Subcutaneous abdominal adipose tissue (tissue), 5 donors: ENCODE measurements at regions not wholly inside any gene's neighbourhood (a gene's known extent, or its start where the extent isn't known, plus 50 kb on each side); places are given as distances from the start of the nearest gene placed in this dataset.
"Not testable (repeated sequence)": the region's sequence is repeated elsewhere in the genome, so short reads cannot be mapped to it uniquely, and the experiment has no call there.

Experiments
- H3K27ac ChIP-seq: one replicate; pipeline ENCODE4 v1.7.0; 2013; ENCODE audit warnings: low read depth, mild to moderate bottlenecking, inconsistent platforms, low read length, moderate library complexity
- H3K27me3 ChIP-seq, 5 donors: one replicate each; pipeline ENCODE4 v1.7.0; 2013; ENCODE audit warnings: low read length in 5 of 5, inconsistent platforms in 1 of 5; ENCODE audit not compliant: control insufficient read depth in 5 of 5, insufficient read depth in 4 of 5
- H3K36me3 ChIP-seq, 5 donors: one replicate each; pipeline ENCODE4 v1.7.0; 2013; ENCODE audit warnings: low read length in 5 of 5; ENCODE audit not compliant: control insufficient read depth in 5 of 5, insufficient read depth in 5 of 5
- H3K4me1 ChIP-seq, 5 donors: one replicate each; pipeline ENCODE4 v1.7.0; 2013; ENCODE audit warnings: low read length in 5 of 5, mild to moderate bottlenecking in 3 of 5, moderate library complexity in 1 of 5; ENCODE audit not compliant: control insufficient read depth in 5 of 5, insufficient read depth in 5 of 5
- H3K4me3 ChIP-seq, 5 donors: one replicate each; pipeline ENCODE4 v1.7.0; 2013; ENCODE audit warnings: low read length in 5 of 5, low read depth in 1 of 5
- H3K9ac ChIP-seq, 5 donors: one replicate each; pipeline ENCODE4 v1.7.0; 2013; ENCODE audit warnings: low read length in 5 of 5, mild to moderate bottlenecking in 4 of 5, moderate library complexity in 3 of 5
- H3K9me3 ChIP-seq, 5 donors: one replicate each; pipeline ENCODE4 v1.7.0; 2013; ENCODE audit warnings: low read length in 5 of 5; ENCODE audit not compliant: control insufficient read depth in 5 of 5
- donor health status: healthy.
- donor health status: healthy.
- donor health status: healthy.
- donor health status: healthy.
- donor health status: healthy.

- H3K27me3 ChIP-seq, result no peaks in the 10 kb centered on the region
- no peak overlapping the region for H3K4me3 ChIP-seq
- no peaks in the 10 kb centered on the region for H3K36me3 ChIP-seq
- no peak overlapping the region for H3K27ac ChIP-seq
- H3K4me1 ChIP-seq, result peaks cover 2 to 20% (median 19%) of the 10 kb centered on the region in 5 donors
- no peak overlapping the region for H3K9ac ChIP-seq
- H3K9me3 ChIP-seq, result no peaks in the 10 kb centered on the region
Measured at GRCh38 chr17:55900188-55900587, 149.3 kb downstream of the PCTP start.

- no peak overlapping the region for H3K9ac ChIP-seq
- H3K36me3 ChIP-seq, result no peaks in the 10 kb centered on the region
- no peaks in the 10 kb centered on the region for H3K9me3 ChIP-seq
- H3K4me1 ChIP-seq, result no peaks in the 10 kb centered on the region
- H3K27ac ChIP-seq, result no peak overlapping the region
- H3K4me3 ChIP-seq, result no peak overlapping the region
- no peaks in the 10 kb centered on the region for H3K27me3 ChIP-seq
Measured at GRCh38 chr17:55903028-55903690, 152.3 kb downstream of the PCTP start.

- no peak overlapping the region for H3K27ac ChIP-seq
- H3K4me3 ChIP-seq, result no peak overlapping the region
Measured at GRCh38 chr17:55909776-55910175, 158.9 kb downstream of the PCTP start.

GRCh38 chr17:55911186-55911585 lies 160.3 kb downstream of the PCTP start:
- Histone ChIP-seq H3K4me1 (peaks cover 0 to 2% (median 0%) of the 10 kb centered on the region in 5 donors), H3K9me3 (peaks cover 0 to 2% (median 0%) of the 10 kb centered on the region in 5 donors), H3K27me3 (peaks cover 0 to 3% (median 0%) of the 10 kb centered on the region in 5 donors), H3K36me3 (no peaks in the 10 kb centered on the region), H3K27ac (no peak overlapping the region), H3K4me3 (no peak overlapping the region), H3K9ac (no peak overlapping the region)

More at GRCh38 chr17:55909776-55910175, 158.9 kb downstream of the PCTP start:
- Histone ChIP-seq H3K27me3 (peaks cover 0 to 3% (median 0%) of the 10 kb centered on the region in 5 donors), H3K9me3 (peaks cover 0 to 2% (median 0%) of the 10 kb centered on the region in 5 donors), H3K4me1 (peaks cover 0 to 2% (median 0%) of the 10 kb centered on the region in 5 donors), H3K9ac (no peak overlapping the region), H3K36me3 (no peaks in the 10 kb centered on the region)

- Histone ChIP-seq H3K27ac (no peak overlapping the region), H3K9me3 (peaks cover 0 to 19% (median 3%) of the 10 kb centered on the region in 5 donors), H3K27me3 (no peaks in the 10 kb centered on the region), H3K36me3 (no peaks in the 10 kb centered on the region), H3K9ac (no peak overlapping the region), H3K4me3 (no peak overlapping the region), H3K4me1 (no peaks in the 10 kb centered on the region)
Measured at GRCh38 chr17:55925440-55925839, 174.6 kb downstream of the PCTP start.

GRCh38 chr17:55926276-55926990 lies 175.6 kb downstream of the PCTP start:
- Histone ChIP-seq H3K9ac (no peak overlapping the region), H3K27ac (no peak overlapping the region), H3K27me3 (no peaks in the 10 kb centered on the region), H3K9me3 (peaks cover 0 to 19% (median 3%) of the 10 kb centered on the region in 5 donors), H3K4me3 (no peak overlapping the region), H3K4me1 (no peaks in the 10 kb centered on the region), H3K36me3 (no peaks in the 10 kb centered on the region)

GRCh38 chr17:55930291-55930809 lies 179.5 kb downstream of the PCTP start:
- Histone ChIP-seq H3K27me3 (no peaks in the 10 kb centered on the region), H3K27ac (no peak overlapping the region), H3K9ac (no peak overlapping the region), H3K9me3 (peaks cover 0 to 16% (median 2%) of the 10 kb centered on the region in 5 donors), H3K4me3 (no peak overlapping the region), H3K4me1 (no peaks in the 10 kb centered on the region), H3K36me3 (no peaks in the 10 kb centered on the region)

GRCh38 chr17:55931446-55931845 lies 180.6 kb downstream of the PCTP start:
- Histone ChIP-seq H3K36me3 (no peaks in the 10 kb centered on the region), H3K9ac (no peak overlapping the region), H3K27ac (no peak overlapping the region), H3K4me3 (no peak overlapping the region), H3K9me3 (peaks cover 0 to 8% (median 0%) of the 10 kb centered on the region in 5 donors), H3K4me1 (no peaks in the 10 kb centered on the region), H3K27me3 (no peaks in the 10 kb centered on the region)

GRCh38 chr17:55932973-55933372 lies 182.1 kb downstream of the PCTP start:
- H3K27me3 ChIP-seq, result no peaks in the 10 kb centered on the region
- no peak overlapping the region for H3K9ac ChIP-seq
- H3K9me3 ChIP-seq, result peaks cover 0 to 8% (median 0%) of the 10 kb centered on the region in 5 donors
- no peak overlapping the region for H3K27ac ChIP-seq
- H3K4me3 ChIP-seq, result no peak overlapping the region
- H3K36me3 ChIP-seq, result no peaks in the 10 kb centered on the region
- H3K4me1 ChIP-seq, result no peaks in the 10 kb centered on the region

- not testable (repeated sequence) for H3K36me3 ChIP-seq, H3K4me1 ChIP-seq, H3K27me3 ChIP-seq, H3K9ac ChIP-seq, H3K9me3 ChIP-seq, H3K4me3 ChIP-seq, H3K27ac ChIP-seq
Measured at GRCh38 chr17:55939181-55939810, 188.4 kb downstream of the PCTP start.
